Limb (tissue), 2 donors: ENCODE measurements at regions not wholly inside any gene's neighbourhood (a gene's known extent, or its start where the extent isn't known, plus 50 kb on each side); places are given as distances from the start of the nearest gene placed in this dataset.

Source experiments
- DNase-seq, 2 donors: peaks; one replicate each; pipeline ENCODE4 v3.0.0-alpha.2; 2016; ENCODE audit errors: extremely low spot score in 2 of 2

- DNase-seq, result peak in 1 of 2 donors; percentile 39
Measured at GRCh38 chr5:68479524-68479923, 264.0 kb downstream of the PIK3R1 start.

GRCh38 chr5:68480335-68480940 is 264.9 kb downstream of the PIK3R1 start:
- DNase-seq, result no peak

- no peak for DNase-seq
Measured at GRCh38 chr5:68482199-68482598, 266.6 kb downstream of the PIK3R1 start.

- DNase-seq, result no peak
Measured at GRCh38 chr5:68484307-68485068, 268.9 kb downstream of the PIK3R1 start.

GRCh38 chr5:68489556-68489955 is 274.0 kb downstream of the PIK3R1 start:
- DNase-seq, result no peak

GRCh38 chr5:68490406-68490805 is 274.9 kb downstream of the PIK3R1 start:
- DNase-seq, result no peak

- DNase-seq, result no peak
Measured at GRCh38 chr5:68494771-68495170, 279.2 kb downstream of the PIK3R1 start.

- no peak for DNase-seq
Measured at GRCh38 chr5:68499987-68500386, 284.4 kb downstream of the PIK3R1 start.

- DNase-seq, result peak in 1 of 2 donors; percentile 34
Measured at GRCh38 chr5:68500813-68501212, 285.3 kb downstream of the PIK3R1 start.

- DNase-seq, result no peak
Measured at GRCh38 chr5:68502531-68502930, 287.0 kb downstream of the PIK3R1 start.

GRCh38 chr5:68504306-68504705 is 288.8 kb downstream of the PIK3R1 start:
- DNase-seq, result no peak

- DNase-seq, result no peak
Measured at GRCh38 chr5:68505917-68506860, 290.6 kb downstream of the PIK3R1 start.

GRCh38 chr5:68515514-68515913 is 300.0 kb downstream of the PIK3R1 start:
- no peak for DNase-seq

- DNase-seq, result no peak
Measured at GRCh38 chr5:68518286-68518685, 302.7 kb downstream of the PIK3R1 start.

- no peak for DNase-seq
Measured at GRCh38 chr5:68519143-68519542, 303.6 kb downstream of the PIK3R1 start.

- no peak for DNase-seq
Measured at GRCh38 chr5:68521776-68522175, 306.2 kb downstream of the PIK3R1 start.

GRCh38 chr5:68522863-68523262 is 307.3 kb downstream of the PIK3R1 start:
- no peak for DNase-seq

GRCh38 chr5:68528821-68529273 is 313.3 kb downstream of the PIK3R1 start:
- DNase-seq, result no peak

- DNase-seq, result no peak
Measured at GRCh38 chr5:68529581-68529980, 314.0 kb downstream of the PIK3R1 start.

GRCh38 chr5:68531970-68532369 is 316.4 kb downstream of the PIK3R1 start:
- DNase-seq, result no peak

GRCh38 chr5:68533051-68533450 is 317.5 kb downstream of the PIK3R1 start:
- DNase-seq, result no peak

GRCh38 chr5:68533571-68534084 is 318.1 kb downstream of the PIK3R1 start:
- no peak for DNase-seq
